MV-4-11 (cell line): ENCODE measurements at regions not wholly inside any gene's neighbourhood (a gene's known extent, or its start where the extent isn't known, plus 50 kb on each side); places are given as distances from the start of the nearest gene placed in this dataset.
"Not testable (repeated sequence)": the region's sequence is repeated elsewhere in the genome, so short reads cannot be mapped to it uniquely, and the experiment has no call there.

Experiments
- DNase-seq: peaks from one replicate; lab custom pipeline; 2025; lab: John Stamatoyannopoulos, UW

DNA sequence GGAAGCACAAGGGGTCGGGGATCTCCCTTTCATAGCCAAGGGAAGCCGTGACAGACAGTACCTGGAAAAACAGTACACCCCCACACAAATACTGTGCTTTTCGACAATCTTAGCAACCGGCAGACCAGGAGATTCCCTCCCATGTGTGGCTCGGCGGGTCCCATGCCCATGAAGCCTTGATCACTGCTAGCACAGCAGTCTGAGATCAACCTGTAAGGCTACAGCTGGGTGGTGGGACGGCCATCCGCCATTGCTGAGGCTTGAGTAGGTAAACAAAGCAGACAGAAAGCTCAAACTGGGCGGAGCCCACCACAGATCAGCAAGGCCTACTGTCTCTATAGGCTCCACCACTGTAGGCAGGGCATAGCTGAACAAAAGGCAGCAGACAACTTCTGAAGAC is 180.2 kb upstream of the SOX6 start:
- no peak for DNase-seq

GRCh38 chr11:16528639-16529038 is 172.3 kb upstream of the SOX6 start:
- DNase-seq: no peak

GRCh38 chr11:16527525-16528246 is 171.3 kb upstream of the SOX6 start:
- DNase-seq: no peak

DNA sequence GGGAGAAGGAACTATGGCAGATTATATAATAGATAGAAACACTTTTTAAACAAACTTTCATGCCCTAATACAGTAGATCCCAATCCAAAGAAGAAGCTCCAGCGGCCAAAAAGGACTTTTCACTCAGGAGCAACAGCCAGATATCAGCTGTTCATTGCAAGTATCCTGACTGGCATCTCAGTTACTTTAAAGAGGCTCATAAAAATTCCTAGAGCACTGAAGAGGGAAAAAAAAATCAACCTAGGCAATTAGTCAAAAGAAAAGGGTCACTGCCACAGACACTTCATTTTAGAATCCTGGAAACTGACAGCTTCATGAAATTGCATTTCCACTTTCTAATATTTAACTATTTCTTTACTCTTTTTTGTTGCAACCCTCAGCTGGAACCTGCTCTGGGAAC is 170.6 kb upstream of the SOX6 start:
- DNase-seq: no peak

DNA sequence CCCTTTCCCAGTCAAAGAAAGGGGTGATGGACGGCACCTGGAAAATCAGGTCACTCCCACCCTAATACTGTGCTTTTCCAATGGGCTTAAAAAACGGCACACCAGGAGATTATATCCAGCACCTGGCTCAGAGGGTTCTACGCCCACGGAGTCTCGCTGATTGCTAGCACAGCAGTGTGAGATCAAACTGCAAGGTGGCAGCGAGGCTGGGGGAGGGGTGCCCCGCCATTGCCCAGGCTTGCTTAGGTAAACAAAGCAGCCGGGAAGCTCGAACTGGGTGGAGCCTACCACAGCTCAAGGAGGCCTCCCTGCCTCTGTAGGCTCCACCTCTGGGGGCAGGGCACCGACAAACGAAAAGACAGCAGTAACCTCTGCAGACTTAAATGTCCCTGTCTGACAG is 164.4 kb upstream of the SOX6 start:
- not testable (repeated sequence) for DNase-seq

- no peak for DNase-seq
Measured at GRCh38 chr11:16512899-16513241, 156.5 kb upstream of the SOX6 start.

DNA sequence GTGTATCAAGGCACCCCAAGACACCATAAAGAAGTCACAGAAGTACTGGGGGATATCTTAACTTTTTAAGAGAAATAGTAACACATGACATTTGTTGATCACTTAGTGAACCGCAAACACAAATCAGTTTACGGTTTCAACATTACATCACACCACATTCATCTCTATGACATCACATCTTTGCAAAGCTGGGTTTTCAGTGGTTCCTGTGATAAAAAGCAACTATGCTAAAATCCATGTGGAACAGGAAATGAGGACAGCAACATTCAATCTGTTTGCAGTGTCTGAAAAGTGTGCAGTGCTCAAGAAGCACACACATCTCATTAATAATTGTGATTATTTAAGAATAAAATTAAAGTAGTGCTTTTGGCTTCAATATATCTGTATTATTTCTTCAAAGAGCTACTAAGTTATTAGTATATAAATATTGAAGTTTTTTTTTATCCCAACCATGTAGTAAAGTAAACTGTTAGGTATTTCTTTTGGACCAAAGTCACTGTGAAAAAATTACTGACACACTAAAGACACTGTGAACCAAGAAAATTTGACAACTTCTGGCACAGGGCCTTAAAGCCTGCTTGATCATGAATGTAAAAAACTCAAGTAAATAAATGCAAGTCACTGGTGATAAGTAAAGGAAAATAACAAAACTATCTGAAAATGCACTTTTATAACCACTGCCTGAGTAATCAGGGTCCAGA is 156.0 kb upstream of the SOX6 start:
- no peak for DNase-seq

DNA sequence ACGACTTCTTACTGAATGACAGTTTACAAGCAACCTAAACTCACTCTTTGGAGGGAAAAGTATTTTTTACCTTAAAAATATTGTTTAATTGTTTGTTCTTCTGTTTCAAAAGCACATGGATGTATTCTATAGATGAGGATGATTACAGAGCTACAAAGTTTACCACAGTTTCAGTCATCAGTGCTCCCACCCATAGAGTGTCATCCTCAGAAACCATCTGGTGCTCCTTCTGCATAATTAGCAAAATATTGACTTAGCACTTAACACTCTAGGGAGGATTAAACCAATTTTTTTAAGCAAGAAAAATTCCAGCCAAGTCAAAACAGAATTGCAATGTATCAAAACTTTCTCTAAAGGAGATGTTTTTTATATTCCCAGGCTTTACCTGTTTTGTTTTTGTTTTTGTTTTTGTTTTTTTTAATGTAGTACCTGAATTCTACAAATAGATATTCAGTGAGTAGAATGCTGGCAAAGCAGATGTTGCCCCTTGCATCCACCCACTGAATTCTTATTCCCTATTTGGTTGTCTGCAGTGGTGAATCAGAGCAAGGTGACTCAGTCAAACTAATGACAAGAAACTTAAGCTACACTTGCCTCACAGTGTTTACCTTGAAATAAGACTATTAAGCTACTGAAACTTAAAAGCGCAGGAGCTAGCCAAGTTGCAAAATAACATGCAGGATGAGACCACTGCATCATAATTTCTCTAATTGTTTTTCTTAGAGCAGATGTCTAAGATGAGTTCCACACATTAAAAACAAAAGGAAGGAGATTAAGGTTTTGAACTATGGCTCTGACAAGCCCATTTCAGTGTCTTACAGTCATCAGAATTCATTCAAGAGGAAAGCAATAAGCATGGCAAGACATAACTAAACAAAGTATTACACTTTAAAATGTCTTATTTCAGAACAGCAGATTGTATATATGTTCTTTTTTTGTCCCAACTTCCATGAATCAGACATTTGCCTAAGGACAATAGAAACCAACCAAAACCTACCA is 155.1 kb upstream of the SOX6 start:
- no peak for DNase-seq

GRCh38 chr11:16505481-16505880 is 149.1 kb upstream of the SOX6 start:
- DNase-seq: no peak

GRCh38 chr11:16503891-16504290 is 147.5 kb upstream of the SOX6 start:
- DNase-seq: not testable (repeated sequence)

- DNase-seq: no peak
Measured at GRCh38 chr11:16494918-16495691, 138.8 kb upstream of the SOX6 start.

DNA sequence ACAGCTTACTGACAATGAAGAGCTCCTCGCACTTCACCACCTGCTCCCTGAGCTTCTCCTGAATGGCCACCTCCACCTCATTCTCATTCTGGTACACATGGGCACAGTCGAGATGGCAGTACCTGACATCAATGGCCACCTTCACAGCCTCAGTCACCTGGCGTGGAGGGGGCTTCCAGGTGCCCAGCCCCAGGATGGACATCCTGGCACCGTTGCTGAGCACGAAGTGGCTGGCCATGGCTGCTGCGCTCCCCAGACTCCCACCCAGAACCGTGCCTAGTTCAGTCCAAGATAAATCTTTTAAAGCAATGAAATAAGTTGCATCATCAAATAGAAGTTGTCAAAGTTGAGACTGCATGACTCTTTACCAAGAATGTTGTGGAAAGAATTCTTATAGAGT is 128.1 kb upstream of the SOX6 start:
- DNase-seq: no peak

DNA sequence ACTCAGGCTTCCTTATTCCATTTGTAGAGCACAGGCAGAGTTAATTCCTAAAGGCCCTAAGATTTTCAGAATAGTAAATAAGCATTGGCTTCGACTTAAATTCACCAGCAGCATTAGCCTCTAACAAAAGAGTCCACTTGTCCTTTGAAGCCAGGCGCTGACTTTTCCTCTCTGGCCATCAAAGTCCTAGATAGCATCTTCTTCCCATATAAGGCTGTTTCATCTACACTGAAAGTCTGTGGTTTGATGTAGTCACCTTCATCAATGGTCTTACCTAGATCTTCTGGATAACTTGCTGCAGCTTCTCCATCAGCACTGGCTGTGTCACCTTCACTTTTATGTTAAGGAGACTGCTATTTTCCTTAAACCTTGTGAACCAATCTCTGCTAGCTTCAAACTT is 118.3 kb upstream of the SOX6 start:
- no peak for DNase-seq

DNA sequence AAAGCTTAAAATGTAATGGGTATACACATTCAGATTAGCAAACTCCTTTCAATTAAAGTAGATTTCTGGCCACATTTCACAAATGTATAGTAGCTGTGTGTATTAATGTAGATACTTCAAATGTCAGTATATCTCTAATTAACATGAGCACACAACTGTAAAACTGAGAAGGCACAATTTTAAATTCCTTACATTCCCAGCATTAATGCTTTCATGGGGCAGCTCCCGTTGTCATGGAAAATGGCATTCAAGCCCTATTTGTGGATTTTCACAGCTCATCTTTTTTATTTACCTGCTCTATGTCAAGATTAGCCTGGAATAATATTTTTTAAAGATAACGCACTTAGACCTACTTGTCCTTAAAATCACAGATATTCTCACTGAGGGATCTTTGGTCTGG is 113.6 kb upstream of the SOX6 start:
- DNase-seq: no peak

- DNase-seq: no peak
Measured at GRCh38 chr11:16468735-16469453, 112.5 kb upstream of the SOX6 start.

GRCh38 chr11:16460508-16460907 is 104.2 kb upstream of the SOX6 start:
- DNase-seq: no peak

- DNase-seq: no peak
Measured at GRCh38 chr11:16456366-16456765, 100.0 kb upstream of the SOX6 start.

DNA sequence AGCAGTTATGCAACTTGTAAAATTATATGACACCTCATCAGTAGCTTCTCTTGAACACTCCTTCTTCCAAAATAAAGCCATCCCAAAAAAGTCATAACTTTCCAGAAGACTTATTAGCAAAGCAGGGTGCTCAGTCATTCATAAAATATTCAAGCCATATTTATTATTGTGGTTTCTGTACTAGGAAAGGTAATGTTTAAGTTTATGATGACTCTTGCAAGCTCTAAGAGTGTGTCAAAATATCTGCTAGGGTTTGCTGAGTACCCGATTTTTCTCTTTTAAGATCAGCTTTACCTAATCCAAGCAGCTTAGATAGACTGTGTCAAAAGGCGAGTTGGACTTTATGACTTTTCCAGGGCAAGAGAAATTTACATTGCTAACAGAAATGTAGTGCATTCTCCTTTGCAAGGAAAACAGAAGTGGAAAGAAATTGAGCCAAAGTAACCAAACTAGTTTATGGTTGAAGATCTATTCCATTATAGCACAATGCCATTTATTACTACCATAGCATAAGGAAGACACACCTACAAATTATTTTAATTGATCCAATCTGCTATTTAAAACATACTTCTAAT is 98.0 kb upstream of the SOX6 start:
- DNase-seq: no peak

DNA sequence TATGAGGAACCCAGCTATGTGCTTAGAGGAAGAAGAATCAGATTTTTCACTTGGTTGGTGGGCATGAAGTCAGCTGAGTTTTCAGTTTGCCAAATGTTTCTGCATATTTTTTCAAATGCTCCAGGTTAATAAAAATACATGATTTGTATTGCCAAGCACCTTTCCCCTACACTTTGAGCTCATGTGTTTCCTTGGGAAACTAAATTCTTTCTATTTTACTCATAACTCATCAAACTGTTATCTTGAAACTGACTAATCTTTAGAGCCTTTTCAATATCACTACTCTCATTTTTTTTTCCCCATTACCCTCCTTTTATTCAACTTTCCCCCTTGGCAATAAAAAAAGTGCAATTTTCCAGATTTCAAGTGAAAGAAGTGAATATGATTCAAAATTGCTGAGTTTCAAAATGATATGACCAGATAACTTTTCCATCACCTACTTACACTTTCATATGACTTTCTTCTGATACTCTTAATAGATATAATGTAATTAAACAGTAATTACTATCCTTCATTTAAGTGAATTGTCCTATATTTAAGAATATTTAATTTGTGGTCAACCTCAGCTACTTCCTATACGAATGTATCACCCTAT is 91.9 kb upstream of the SOX6 start:
- DNase-seq: no peak

DNA sequence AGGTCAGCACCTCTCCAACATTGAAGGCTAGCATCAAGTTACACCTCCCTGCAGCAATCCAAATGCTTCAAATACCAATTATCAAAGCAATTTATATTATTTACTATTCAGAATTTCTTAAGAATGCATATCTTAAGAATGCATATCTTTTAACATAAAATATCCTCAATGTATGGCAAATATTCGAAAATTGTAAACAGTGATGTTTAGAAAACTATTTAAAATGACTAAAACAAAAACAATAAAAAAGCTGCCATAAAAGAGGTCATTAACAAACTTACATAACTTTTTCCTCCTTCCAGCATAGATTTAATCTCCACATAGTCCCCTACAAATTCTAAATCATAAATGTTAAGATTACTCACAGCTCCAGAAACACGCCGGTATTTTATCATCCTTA is 85.1 kb upstream of the SOX6 start:
- no peak for DNase-seq

GRCh38 chr11:16440136-16440535 is 83.8 kb upstream of the SOX6 start:
- DNase-seq: no peak
